Suprapubic skin (tissue), 4 donors: ENCODE measurements at regions not wholly inside any gene's neighbourhood (a gene's known extent, or its start where the extent isn't known, plus 50 kb on each side); places are given as distances from the start of the nearest gene placed in this dataset.

ENCODE experiments used
- DNase-seq, 2 donors: peaks; one replicate each; pipeline ENCODE4 v3.0.0-alpha.2; 2019; ENCODE audit warnings: low spot score in 2 of 2
- H3K27ac ChIP-seq: fragments of 200-600 bp; sonication (generic); one replicate; pipeline ENCODE4 v1.5.1; 2019
- H3K27me3 ChIP-seq: fragments of 200-600 bp; sonication (generic); one replicate; pipeline ENCODE4 v1.5.1; 2019
- H3K36me3 ChIP-seq: fragments of 200-600 bp; sonication (generic); one replicate; pipeline ENCODE4 v1.5.1; 2019
- H3K4me1 ChIP-seq: fragments of 200-600 bp; sonication (generic); one replicate; pipeline ENCODE4 v1.5.1; 2019
- H3K4me3 ChIP-seq: fragments of 200-600 bp; sonication (generic); one replicate; pipeline ENCODE4 v1.5.1; 2019; ENCODE audit warnings: mild to moderate bottlenecking
- H3K9me3 ChIP-seq: fragments of 200-600 bp; sonication (generic); one replicate; pipeline ENCODE4 v1.5.1; 2019
- EP300 ChIP-seq: sonication (generic); formaldehyde crosslinking; IDR thresholded peaks from one replicate; pipeline ENCODE4 v1.6.1; 2017; ENCODE audit warnings: antibody characterized with exemption
- POLR2A ChIP-seq, 2 donors: fragments of 450-650 bp; IDR thresholded peaks; one replicate each; pipeline ENCODE4 v1.6.1; 2017; ENCODE audit warnings: antibody characterized with exemption in 2 of 2, mild to moderate bottlenecking in 2 of 2, moderate library complexity in 2 of 2
- POLR2AphosphoS5 ChIP-seq, 3 donors: sonication (generic); formaldehyde crosslinking; IDR thresholded peaks; one replicate each; pipeline ENCODE4 v1.6.1; 2017; ENCODE audit warnings: antibody characterized with exemption in 3 of 3
- WGBS: methylation state at CpG from one replicate; pipeline ENCODE4 v1.1.5; 2018; 5-methylcytosine and 5-hydroxymethylcytosine counted together
- TF ChIP-seq, protein P1 (sequence below), 2 donors: fragments of 200-600 bp in 1 of 2; fragments of 450-650 bp in 1 of 2; sonication (generic) in 1 of 2; IDR thresholded peaks; one replicate each; pipeline ENCODE4 v1.5.1; 2016 to 2019; ENCODE audit warnings: antibody characterized with exemption in 2 of 2, mild to moderate bottlenecking in 1 of 2, moderate library complexity in 1 of 2

DNA sequence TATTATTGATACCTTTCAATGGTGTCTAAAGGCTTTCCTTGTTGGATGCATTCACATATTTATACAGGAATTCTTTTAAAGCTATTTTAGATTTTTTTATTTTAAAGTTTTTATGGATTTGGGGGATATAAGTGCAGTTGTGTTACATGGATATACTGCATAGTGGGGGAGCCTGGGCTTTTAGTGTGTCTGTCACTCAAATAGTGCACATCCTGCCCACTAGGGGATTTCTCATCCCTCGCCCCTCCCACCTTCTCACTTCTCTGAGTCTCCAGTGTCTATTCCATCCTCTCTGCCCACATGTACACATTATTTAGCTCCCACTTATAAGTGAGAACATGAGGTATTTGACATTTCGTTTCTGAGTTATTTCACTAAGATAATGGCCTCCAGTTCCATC, 154.0 kb upstream of the MKI67 start:
- Histone ChIP-seq H3K27ac (no peak overlapping the region), H3K4me3 (no peak overlapping the region), H3K9me3 (no peaks in the 10 kb centered on the region), H3K27me3 (peaks cover 46% of the 10 kb centered on the region), H3K36me3 (no peaks in the 10 kb centered on the region), H3K4me1 (no peaks in the 10 kb centered on the region)
- 79% methylated on average over 2 of the region's 2 CpGs for WGBS
- no peak for DNase-seq
- TF ChIP-seq EP300 (no peak), POLR2AphosphoS5 (IDR thresholded peaks at IDR 0.05) (no peak), POLR2A (IDR thresholded peaks at IDR 0.05) (no peak)
- TF ChIP-seq, protein P1, sequence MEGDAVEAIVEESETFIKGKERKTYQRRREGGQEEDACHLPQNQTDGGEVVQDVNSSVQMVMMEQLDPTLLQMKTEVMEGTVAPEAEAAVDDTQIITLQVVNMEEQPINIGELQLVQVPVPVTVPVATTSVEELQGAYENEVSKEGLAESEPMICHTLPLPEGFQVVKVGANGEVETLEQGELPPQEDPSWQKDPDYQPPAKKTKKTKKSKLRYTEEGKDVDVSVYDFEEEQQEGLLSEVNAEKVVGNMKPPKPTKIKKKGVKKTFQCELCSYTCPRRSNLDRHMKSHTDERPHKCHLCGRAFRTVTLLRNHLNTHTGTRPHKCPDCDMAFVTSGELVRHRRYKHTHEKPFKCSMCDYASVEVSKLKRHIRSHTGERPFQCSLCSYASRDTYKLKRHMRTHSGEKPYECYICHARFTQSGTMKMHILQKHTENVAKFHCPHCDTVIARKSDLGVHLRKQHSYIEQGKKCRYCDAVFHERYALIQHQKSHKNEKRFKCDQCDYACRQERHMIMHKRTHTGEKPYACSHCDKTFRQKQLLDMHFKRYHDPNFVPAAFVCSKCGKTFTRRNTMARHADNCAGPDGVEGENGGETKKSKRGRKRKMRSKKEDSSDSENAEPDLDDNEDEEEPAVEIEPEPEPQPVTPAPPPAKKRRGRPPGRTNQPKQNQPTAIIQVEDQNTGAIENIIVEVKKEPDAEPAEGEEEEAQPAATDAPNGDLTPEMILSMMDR (IDR thresholded peaks at IDR 0.05): no peak

GRCh38 chr10:128281343-128281742, 155.1 kb upstream of the MKI67 start:
- WGBS: 76% methylated on average over 6 of the region's 6 CpGs
- DNase-seq: no peak
- Histone ChIP-seq H3K9me3 (no peaks in the 10 kb centered on the region), H3K4me1 (peaks cover under 1% of the 10 kb centered on the region), H3K27ac (no peak overlapping the region), H3K27me3 (peaks cover 50% of the 10 kb centered on the region), H3K4me3 (no peak overlapping the region), H3K36me3 (no peaks in the 10 kb centered on the region)
- TF ChIP-seq, protein P1 (IDR thresholded peaks at IDR 0.05): no peak

GRCh38 chr10:128281861-128282260, 155.6 kb upstream of the MKI67 start:
- Histone ChIP-seq H3K27ac (no peak overlapping the region), H3K4me1 (peaks cover 5% of the 10 kb centered on the region), H3K9me3 (no peaks in the 10 kb centered on the region), H3K27me3 (peaks cover 50% of the 10 kb centered on the region), H3K4me3 (no peak overlapping the region), H3K36me3 (no peaks in the 10 kb centered on the region)
- 91% methylated on average over 14 of the region's 14 CpGs for WGBS
- no peak for TF ChIP-seq EP300
- no peak for DNase-seq

DNA sequence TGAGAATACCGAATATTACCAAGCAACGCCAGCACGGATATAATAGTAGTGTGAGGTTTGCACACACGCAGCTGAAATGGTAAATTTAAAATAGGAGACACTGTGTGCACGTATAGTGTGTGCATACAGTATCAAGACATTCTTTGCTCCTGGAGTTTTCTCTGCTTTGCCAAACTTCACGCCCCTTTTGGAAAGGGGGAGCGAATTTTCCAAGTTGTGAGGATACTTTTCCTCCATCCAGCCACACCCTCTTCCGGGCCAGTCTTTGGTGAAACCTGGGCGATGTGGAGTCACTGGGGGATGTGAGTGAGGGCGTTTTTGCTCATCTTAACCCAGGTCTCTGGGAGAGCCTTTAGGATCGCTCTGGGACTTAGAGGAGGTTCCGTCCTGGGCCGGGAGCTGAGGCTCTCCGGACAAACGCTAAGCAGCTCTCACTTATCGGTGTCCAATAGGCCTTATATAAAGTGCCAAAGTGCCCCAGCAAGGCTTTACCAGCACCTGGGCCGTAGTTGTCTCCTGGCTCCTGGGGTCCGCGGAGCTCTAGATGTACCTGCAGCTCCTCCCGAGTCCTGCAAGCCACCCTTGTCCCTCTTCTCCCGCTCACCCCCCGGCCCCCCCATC, 160.0 kb upstream of the MKI67 start:
- Histone ChIP-seq H3K9me3 (peaks cover 5% of the 10 kb centered on the region), H3K4me1 (peaks cover 5% of the 10 kb centered on the region), H3K4me3 (peak overlapping the region; percentile 7), H3K36me3 (no peaks in the 10 kb centered on the region), H3K27ac (no peak overlapping the region), H3K27me3 (peaks cover 70% of the 10 kb centered on the region)
- DNase-seq: no peak
- TF ChIP-seq POLR2A (IDR thresholded peaks at IDR 0.05) (no peak), EP300 (no peak), POLR2AphosphoS5 (IDR thresholded peaks at IDR 0.05) (no peak)
- TF ChIP-seq, protein P1 (IDR thresholded peaks at IDR 0.05): no peak
- 32% methylated on average over 17 of the region's 22 CpGs for WGBS

DNA sequence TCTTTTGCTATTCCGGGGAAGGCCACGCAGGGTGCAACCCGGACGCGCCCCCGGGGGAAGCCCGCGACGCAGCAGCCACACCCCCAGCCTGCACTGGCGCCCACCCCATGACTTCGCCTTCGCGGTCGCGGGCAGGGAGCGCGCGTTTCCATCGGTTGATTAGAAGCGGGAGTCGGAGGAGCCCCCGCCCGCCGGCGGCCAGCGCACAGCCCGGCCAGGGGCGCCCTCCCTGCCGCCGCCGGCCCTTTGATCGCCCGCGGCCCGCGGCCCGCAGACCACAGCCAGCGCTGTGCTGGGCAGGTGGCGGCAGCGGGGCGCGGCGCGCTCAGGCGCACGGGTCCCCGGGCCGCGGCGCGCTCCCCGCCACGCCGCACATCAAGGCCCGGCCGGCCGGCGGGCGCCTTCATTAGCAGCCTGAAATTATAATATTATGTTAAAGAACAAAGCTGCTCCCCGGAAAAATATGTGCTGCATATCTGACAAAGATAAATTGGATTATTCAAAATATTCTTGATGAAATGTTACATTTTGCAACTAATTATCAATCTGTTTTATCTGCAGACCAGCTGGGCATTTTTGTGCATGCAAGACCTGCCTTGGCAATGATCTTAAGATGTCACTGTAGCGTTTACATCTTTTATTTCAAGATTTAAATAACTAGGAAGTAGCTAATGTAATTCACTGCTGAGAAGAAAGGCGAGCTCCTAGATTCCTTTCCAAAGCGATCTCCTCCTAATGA, 160.7 kb upstream of the MKI67 start:
- Histone ChIP-seq H3K27ac (no peak overlapping the region), H3K36me3 (no peaks in the 10 kb centered on the region), H3K4me3 (peak overlapping the region; percentile 7), H3K27me3 (peaks cover 71% of the 10 kb centered on the region), H3K4me1 (peaks cover 5% of the 10 kb centered on the region), H3K9me3 (peaks cover 5% of the 10 kb centered on the region)
- no peak for DNase-seq
- 7% methylated on average over 27 of the region's 63 CpGs for WGBS
- TF ChIP-seq POLR2AphosphoS5 (IDR thresholded peaks at IDR 0.05) (no peak), EP300 (no peak), POLR2A (IDR thresholded peaks at IDR 0.05) (no peak)
- TF ChIP-seq, protein P1 (IDR thresholded peaks at IDR 0.05): no peak
